Epithelial cell of esophagus (primary cell): ENCODE measurements at regions not wholly inside any gene's neighbourhood (a gene's known extent, or its start where the extent isn't known, plus 50 kb on each side); places are given as distances from the start of the nearest gene placed in this dataset.
A peak's percentile ranks its signal among the peaks of the same experiment; 100 is the strongest.
"Not testable (repeated sequence)": the region's sequence is repeated elsewhere in the genome, so short reads cannot be mapped to it uniquely, and the experiment has no call there.

Source experiments
- DNase-seq: peaks from one replicate; pipeline ENCODE4 v3.0.0; 2010; ENCODE audit warnings: low read depth
- H3K4me3 ChIP-seq: 2 replicates; pipeline ENCODE4 v1.5.1; 2011; ENCODE audit warnings: mild to moderate bottlenecking, low read length, control low read depth
- CTCF ChIP-seq: IDR thresholded peaks from 2 replicates; pipeline ENCODE4 v1.5.1; 2011; ENCODE audit warnings: low read depth, mild to moderate bottlenecking, low read length, control low read depth, inconsistent platforms; ENCODE audit not compliant: insufficient read depth; ENCODE audit errors: missing control alignments

- no peak for DNase-seq
- no peak for TF ChIP-seq CTCF
- no peak overlapping the region for H3K4me3 ChIP-seq
Measured at GRCh38 chr10:83754857-83755256, 384.5 kb upstream of the GHITM start.

GRCh38 chr10:83760142-83760541, 379.2 kb upstream of the GHITM start:
- no peak for DNase-seq
- no peak for TF ChIP-seq CTCF
- H3K4me3 ChIP-seq: no peak overlapping the region

GRCh38 chr10:83764666-83765065, 374.6 kb upstream of the GHITM start:
- peak; percentile 27 for DNase-seq
- H3K4me3 ChIP-seq: no peak overlapping the region
- TF ChIP-seq CTCF: no peak

DNA sequence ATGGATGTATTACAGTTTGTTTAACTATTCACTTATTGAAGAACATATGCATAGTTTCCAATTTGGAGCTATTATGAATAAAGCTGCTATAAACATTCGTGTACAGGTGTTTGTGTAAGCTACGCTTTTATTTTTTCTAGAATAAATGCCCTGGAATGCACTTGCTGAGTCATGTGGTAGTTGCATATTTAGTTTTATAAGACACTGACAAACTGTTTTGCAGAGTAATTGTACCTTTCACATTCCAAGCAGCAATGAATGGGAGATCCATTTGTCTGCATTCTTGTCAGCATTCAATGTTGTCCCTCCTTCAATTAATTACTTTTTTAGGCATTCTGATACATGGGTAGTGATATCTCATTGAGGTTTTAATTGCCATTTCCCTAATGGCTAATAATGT, 373.6 kb upstream of the GHITM start:
- no peak for DNase-seq
- H3K4me3 ChIP-seq: no peak overlapping the region
- TF ChIP-seq CTCF: no peak

GRCh38 chr10:83769281-83769820, 370.0 kb upstream of the GHITM start:
- TF ChIP-seq CTCF: no peak
- no peak overlapping the region for H3K4me3 ChIP-seq
- DNase-seq: no peak

- not testable (repeated sequence) for DNase-seq, H3K4me3 ChIP-seq
Measured at GRCh38 chr10:83786701-83787100, 352.6 kb upstream of the GHITM start.

GRCh38 chr10:83801983-83802382, 337.3 kb upstream of the GHITM start:
- TF ChIP-seq CTCF: peak; percentile 9
- no peak overlapping the region for H3K4me3 ChIP-seq
- no peak for DNase-seq
